Muscle of back (tissue), 3 donors: ENCODE measurements at regions not wholly inside any gene's neighbourhood (a gene's known extent, or its start where the extent isn't known, plus 50 kb on each side); places are given as distances from the start of the nearest gene placed in this dataset.

ENCODE experiments used
- DNase-seq, 3 donors: peaks; one replicate each; pipeline versions ENCODE4 v3.0.0 to v3.0.0-alpha.2; 2013

DNA sequence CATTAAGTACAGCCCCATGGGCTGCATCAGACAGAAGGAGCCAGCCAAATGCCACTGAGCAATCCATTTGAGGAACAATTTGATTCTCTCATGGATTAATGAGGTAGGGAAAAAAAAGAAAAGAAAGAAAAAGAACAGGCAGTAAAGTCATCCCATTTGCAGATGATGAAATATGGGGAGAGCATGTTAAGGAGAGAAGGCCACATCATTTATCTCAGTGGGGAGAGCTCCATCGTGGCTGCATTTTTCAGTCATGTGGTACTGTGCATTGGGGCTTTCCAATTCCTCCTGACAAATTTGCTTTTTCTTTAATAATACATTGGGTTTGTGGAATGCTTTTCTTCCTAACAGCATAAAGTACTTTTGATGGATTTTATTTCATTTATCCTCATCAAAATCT, 375.2 kb upstream of the TLE4 start:
- DNase-seq = peak in 2 of 3 donors; percentile 45 to 48

DNA sequence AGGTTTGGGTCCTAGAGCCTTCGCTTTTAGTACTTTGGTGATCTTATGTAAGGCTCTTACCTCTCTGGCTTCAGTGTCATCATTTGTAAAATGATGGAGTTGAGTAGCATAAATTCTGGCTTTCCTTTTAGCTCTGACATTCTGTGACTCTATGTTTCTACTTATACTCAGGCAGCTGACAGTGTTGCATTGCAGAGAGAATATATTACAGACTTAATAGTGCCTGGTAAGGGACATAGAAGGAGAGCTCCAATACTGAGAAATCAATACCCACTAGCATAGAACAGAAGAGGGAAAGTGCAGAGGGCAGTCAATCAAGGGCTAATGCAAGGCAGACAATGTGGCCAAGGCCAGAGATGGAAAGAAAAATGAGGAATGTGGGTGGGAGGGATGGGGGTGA, 371.4 kb upstream of the TLE4 start:
- DNase-seq = no peak

DNA sequence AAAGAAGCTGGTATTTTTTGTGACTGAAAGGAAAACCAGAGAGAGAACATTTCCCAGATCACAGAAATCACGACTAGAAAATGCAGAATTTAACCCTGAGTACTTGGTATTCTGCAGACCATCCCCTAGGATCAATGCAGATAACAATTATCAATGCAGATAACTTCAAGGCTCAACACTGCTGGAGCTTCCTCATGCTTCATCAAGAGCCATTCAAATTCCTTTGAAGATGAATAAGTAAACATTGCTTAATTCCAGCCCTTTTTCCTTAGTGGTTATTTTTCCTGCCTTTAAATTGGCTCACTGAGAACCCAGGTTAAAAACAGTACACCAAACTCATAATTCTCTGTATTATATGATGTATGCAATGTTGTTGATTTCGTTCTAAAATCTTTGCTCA, 370.1 kb upstream of the TLE4 start:
- DNase-seq = no peak

DNA sequence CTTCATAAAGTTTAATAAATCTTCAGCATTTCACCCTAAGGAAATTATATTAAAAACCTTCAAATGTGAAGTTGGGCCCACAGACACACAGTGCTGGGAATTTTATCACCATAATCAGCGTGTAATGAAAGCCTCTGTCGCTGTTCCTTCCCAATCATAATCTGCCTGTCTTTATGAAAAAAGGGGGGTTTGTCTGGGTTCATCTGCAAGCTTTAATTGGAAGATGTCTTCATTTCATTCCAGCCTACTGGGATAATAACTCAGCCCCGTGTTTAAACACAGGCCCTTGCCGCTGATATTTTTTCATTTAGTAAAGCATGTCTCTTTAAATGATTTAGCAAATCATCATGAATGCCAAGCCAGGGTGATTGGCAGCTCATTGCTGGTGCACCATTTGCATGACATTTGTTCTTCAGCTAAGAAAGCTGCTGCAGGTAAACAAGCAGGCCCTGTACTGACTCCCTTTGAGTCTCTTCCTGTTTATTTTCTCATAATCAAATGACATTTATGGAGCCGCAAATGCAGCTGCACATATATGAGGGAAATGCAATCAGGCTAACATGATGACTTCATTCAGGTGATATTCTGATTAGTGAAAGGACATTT, 362.9 kb upstream of the TLE4 start:
- no peak for DNase-seq

DNA sequence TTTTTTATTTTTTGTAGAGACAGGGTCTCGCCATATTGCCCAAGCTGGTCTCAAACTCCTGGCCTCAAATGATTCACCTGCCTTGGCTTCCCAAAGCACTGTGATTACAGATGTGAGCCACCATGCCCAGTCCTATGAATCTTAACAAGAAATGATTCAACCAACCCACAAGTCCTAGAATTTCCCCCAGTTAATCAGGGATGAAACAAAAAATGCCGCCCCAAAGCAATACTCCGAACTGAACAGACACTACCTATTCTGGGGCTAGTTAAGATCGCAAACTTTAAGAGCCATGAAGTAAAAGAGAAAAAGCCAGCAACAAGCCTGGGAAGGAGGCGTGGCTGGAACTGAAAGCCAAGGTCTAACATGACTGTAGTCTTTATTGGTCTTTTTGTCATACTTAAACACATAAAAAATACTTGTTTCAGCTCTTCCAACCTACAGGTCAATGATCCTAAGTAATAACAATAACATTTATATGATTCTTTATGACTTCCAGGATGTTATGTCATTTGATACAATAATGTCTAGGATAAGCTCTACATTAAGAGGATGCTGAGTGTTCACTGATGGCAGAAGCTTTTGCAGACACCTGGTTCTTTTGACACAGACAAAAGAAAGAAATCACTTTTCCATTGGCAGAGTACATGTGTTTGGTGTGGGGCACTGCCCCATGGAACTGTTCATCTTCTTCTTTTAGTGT, 361.1 kb upstream of the TLE4 start:
- no peak for DNase-seq

DNA sequence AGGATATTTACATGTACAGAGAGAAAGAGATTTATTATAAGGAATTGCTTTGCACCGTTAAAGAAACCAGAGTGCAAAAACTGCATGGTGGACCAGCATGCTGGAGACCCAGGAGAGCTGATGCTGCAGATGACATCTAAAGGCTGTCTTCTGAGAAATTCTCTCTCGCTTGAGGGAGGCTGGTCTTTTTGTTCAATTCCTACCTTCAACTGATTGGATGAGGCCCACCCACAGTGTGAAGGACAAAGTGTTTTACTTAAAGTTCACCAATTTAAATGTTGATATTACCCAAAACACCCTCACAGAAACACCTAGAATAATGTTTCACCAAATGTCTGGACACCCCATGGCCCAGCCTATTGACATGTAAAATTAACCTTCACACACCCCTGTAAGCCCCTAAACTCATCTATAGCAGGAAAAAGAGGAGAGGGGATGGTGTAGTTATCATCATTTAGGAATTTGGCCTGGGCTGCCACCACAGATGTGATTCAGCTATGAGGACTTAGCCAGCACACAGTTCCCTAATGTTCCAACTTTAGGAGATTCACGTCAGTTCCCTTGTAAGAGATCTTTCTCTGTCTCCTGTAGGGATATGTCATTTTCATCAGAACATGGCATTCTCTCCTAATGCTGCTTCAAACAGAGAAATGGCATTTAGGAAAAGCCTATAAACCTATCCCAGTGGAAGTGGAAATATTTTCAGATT, 358.2 kb upstream of the TLE4 start:
- DNase-seq = no peak

DNA sequence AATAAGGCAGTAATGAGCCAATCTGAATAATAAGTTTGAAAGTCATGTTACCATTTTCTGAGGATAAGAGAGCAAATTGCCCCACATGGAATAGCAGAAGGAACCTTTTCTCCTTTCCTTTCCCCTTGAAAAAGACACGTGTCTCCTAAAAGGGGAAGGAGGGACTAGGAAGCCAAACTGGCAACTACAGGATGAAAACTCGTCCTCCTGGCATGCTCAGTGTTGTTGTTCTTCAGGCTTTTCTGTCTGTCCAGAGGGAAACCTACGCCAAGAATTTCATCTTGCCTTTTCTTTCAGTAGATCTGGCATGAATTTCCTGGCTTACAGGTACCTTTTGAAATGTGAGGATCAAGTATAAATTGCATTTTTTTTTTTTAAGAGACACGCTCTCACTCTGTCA, 355.9 kb upstream of the TLE4 start:
- DNase-seq = peak in 2 of 3 donors; percentile 3 to 17

DNA sequence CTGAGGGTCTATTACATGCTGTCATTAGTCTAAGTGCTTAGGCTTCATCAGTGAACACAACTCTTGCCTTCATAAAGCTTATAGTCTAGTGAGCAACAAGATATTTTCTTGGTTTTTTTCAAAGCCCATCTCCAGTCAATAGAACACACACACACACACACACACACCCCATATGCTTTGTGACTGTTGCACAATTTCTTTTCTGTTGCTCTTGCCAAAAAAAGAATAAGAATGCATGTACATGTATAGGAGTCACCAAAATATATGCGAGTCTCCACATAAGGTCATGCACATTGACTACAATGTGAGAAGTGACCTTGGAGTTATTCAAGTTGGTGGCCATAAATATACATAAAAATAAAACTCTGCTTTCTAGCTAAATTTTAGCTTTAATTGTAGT, 351.5 kb upstream of the TLE4 start:
- no peak for DNase-seq

DNA sequence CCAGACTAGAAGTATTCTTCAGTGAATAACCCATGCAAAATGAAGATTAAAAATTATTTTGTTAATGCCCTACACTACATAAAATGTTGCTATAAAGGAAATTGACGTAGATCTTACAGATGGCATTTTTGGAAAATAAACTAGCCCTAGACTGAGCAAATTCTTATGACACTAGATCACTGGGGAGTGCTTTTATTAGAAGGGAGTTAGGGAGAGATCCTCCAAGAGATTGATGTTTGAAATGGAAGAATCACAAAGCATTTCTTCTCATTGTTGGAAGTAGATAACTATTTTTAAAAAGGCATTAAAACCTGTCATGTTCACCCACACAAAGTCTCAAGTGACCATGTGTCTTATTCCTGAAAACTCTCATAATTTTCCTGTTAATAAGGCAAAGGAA, 351.1 kb upstream of the TLE4 start:
- no peak for DNase-seq

DNA sequence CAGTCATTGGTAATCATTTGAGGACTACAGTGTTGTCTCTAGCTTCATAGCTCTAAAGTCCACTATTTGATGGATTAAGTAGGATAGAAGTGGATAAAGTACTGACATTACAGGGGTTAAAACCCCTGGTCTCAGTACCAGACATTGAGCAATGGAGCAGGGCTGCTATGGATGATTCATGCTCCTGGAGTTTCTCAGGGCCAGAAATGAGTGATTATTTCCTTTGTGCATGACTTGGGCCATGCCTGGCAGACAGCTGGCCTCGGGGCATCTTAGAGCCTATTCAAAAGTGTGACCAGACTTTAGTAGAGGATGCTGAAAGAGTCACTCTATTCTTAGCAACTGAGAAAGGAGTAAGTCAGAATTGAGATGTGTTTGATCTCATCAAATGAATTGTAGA, 350.7 kb upstream of the TLE4 start:
- peak in 1 of 3 donors; percentile 65 for DNase-seq

DNA sequence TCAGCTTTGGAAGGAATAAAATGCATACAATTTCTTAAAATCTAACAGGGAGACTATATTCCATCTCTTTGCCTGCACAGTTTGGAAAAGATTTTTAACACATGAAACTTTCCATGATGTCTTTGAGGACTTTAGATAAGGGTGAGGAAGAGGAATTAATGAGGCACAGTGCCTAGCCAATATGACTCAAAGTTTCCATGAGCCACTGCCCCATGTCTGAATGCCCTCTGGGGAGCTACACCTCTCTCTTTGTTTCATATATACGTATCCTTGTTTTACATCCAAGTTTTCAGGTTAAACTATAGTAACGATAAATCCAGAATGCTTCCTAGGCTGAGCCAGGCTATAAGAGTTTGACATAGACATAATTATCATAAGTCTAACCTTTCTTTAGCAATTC, 349.3 kb upstream of the TLE4 start:
- DNase-seq = no peak

DNA sequence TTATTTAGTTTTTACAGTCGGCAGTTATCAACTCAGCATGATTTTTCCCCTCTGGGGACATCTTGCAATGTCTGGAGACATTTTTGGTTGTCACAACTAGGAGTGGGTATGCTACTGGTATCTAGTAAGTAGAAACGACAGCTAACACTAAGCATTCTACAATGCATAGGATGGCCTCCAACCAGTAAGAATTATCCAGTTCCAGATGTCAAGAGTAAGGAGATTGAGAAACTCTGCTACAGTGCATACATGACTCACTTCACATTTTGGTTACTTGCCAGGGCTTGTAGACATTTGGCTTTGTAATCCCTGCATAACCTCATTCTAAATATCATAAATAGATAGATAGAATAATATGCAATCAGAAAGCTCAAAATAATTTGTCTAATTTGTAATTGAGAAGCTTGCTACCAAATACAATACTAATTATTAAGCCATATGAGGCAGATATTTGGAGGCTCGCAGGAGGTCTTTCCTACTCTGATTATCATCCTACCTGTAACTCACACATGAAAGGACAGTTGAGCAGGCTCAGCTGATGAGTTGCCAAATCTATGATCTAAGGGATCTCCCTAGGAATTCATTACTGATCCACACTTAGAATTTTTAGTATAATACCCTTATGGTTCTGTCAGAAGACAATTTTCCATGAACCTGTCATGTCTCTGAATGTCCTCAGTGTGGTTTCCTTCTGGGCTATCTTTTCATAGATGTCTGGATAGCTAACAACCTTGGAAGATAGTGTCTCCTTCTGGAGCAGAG, 346.9 kb upstream of the TLE4 start:
- peak; percentile 1 to 86 (median 13) for DNase-seq

DNA sequence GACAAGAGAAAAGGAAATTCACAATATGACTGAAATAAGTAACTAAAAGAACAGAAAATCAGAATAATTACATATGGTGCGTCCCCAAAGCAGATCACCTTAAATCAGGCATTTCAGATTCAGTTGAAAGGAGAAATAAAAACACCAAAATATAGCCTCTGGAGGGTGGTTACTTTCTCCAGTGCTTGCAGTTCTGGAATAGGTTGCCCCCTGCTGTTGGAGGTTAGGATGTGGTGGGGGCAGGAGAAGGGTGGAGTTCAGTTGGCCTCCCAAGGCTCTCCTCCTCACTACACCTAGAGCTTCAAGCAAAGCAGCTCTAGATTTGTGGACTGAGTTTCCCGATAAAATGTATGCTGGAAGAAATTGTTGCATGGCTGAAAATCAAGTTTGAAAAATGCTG, 338.2 kb upstream of the TLE4 start:
- no peak for DNase-seq

DNA sequence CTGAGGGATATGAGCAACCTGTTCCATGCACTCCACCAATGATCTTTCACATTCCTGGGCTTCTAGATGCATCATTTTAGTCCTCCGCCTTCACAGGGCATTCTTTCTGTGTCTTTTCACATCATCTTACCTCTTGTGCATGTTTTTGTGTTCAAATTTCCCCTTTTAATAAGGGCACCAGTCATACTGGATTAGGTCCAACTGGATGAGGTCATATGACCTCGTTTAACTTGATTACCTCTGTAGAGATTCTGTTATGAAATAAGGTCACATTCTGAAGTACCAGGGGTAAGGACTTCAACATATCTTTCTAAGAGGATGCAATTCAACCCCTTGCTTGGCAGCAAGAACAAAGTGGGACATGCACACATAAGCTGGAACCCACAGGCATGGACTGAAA, 335.3 kb upstream of the TLE4 start:
- no peak for DNase-seq

DNA sequence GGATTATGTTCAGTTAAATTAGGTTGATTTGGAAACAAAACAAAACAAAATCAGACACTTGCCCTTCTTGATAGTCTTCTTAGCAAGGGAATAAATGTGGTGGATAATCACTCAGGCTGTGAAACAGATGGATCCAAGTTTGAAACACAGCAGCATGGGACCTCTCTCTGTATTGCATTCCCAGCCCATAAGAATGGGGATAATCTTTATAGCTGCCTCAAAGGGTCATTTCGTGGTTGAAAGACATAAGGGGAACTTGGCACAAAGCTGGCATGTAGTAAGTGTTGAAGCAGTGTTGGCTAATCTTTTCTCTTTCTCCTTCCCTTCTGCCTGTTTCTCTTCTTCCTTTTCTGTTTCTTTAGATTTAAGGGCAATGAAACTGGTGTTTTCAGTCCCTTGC, 333.9 kb upstream of the TLE4 start:
- DNase-seq = no peak

DNA sequence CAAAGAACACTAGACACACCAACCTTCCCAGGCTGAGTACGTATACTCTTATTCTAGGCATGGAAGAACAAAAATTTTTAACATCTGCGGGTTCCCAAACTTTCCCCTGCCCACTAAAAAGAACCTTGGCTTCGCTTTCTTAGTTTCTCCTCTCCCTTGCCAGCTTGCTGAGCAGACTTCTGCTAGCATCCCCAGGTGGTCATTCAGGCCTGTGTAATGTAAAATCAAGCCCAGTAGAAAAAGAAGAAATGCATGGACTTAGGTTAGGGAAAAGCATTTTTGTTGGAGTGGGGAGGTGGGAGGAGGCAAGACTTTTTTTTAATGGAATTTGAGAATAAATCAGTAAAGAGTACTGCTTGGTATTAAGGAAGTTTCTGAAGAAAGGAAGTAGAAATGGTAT, 331.0 kb upstream of the TLE4 start:
- no peak for DNase-seq

DNA sequence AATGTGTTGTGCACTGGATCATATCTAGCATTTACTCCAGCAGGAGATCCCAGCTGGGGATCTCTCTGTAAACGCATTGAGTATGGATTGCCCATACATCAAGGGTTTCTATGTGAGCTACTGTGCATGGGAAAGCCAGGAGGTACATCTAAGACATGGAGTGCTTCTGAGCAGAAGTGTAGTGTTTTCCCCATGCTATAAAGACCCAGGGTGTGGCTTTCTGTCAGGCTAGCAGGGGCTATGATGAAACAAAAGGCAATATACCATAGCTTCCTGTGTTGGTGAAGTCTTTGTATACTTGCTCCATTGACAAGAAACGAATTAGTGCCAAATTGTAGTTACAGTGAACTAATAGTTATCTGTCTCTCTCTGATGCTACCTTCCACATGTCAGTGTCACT, 329.3 kb upstream of the TLE4 start:
- no peak for DNase-seq

DNA sequence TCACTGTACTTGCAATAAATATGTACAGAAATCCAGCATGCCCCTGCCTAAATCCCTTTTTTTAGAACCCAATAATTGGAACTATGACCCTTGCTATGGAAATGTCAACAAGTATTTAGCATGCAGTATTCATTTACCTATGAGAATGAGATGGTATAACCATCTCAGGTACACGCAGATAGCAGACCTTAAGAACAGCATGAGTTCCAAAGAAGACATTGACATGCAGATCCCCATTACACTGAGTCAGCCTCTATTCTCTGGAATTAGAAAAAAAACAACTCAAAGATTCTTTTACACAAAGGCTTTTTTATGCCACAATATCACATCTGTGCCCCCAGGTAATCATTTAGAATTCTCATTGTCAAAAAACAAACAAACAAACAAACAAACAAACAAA, 325.6 kb upstream of the TLE4 start:
- no peak for DNase-seq

DNA sequence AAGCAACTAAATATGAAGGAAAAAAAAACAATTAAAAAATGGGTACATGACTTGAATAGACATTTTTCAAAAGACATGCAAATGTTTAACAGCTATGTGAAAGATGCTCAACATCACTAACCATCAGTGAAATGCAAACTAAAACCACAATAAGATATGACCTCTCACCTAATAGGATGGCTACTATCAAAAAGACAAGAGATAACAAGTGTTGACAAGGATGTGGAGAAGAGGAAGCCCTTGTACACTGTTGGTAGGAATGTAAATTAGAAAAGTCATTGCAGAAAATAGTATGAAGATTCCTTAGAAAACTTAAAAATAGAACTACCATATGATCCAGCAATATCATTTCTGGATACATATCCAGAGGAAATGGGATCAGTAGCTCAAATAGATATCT, 324.7 kb upstream of the TLE4 start:
- DNase-seq = no peak

DNA sequence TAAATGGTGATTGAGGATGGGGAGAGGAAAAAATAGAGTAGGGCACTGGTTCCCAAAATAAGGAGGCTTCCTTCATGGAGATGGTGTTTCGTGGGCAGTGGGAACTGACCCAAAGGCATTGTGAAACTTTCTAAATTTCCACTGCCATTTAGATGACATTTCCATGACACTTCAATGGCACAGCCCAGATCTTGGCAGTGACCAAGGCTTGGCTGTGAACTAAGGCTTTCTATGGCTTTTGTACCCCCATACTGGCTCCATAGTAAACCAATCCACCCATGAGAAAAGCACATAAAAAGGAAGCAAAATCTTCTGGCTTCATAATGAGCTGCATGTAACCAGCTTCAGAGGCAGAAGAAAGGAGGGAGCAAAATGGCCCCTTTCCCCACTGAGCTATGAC, 321.0 kb upstream of the TLE4 start:
- no peak for DNase-seq

DNA sequence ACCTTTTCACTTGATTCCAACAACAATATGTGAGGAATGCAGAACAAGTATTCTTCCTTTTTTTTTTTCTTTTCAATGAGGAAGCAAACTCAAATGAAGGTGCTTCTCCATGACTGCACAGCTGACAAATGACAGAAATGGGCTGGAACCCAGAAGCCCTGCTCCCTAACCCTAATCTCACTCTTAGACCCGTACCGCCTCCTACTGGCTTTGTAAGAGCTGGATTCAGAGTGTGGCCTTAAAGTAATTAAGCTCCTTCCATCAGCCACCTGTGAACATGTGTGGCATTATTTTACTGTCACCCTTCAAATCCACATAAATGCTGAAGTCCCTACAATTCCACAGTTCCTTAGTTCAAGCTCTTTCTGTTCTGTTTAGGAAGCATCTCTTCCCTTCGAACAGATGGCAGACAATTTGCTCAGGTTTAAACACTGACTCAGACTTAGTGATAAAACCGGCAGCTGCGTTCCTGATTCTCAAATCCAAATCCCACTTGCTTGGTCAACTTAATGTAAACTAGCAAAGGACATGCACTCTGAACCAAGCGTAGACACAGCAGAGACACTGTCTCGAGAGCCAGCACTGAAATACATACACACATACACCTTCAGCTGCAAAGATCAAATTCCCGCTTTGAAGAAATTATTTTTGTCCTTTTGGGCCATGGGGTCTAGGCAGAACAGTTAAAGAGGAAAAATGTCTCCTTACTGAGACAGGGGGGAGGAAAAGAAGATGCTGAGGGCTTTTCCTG, 316.7 kb upstream of the TLE4 start:
- no peak for DNase-seq
